HG03103 (cell line): ENCODE measurements at regions not wholly inside any gene's neighbourhood (a gene's known extent, or its start where the extent isn't known, plus 50 kb on each side); places are given as distances from the start of the nearest gene placed in this dataset.

Experiments
- ATAC-seq: cut with Tn5 transposase; IDR thresholded peaks from one replicate; pipeline ENCODE4 v1.9.1; 2021; ENCODE audit warnings: low read depth; ENCODE audit not compliant: unreplicated experiment

GRCh38 chr4:154107337-154107736 lies 318.5 kb upstream of the SFRP2 start:
- ATAC-seq, result no peak

- no peak for ATAC-seq
These were observed 299.9 kb upstream of the SFRP2 start for GRCh38 chr4:154088741-154089140.

- no peak for ATAC-seq
These were observed 297.4 kb upstream of the SFRP2 start for GRCh38 chr4:154086247-154086646.

- ATAC-seq, result no peak
These were observed 296.0 kb upstream of the SFRP2 start for GRCh38 chr4:154084864-154085263.

- peak; percentile 84 for ATAC-seq
These were observed 294.1 kb upstream of the SFRP2 start for GRCh38 chr4:154082760-154083535.

- no peak for ATAC-seq
These were observed 292.5 kb upstream of the SFRP2 start for GRCh38 chr4:154081391-154081790.

GRCh38 chr4:154078504-154079350 lies 289.8 kb upstream of the SFRP2 start:
- ATAC-seq, result no peak

GRCh38 chr4:154076921-154077320 lies 288.0 kb upstream of the SFRP2 start:
- ATAC-seq, result no peak

- peak; percentile 51 for ATAC-seq
These were observed 284.4 kb upstream of the SFRP2 start for GRCh38 chr4:154073107-154073822.

- ATAC-seq, result no peak
These were observed 278.9 kb upstream of the SFRP2 start for GRCh38 chr4:154067786-154068185.

GRCh38 chr4:154065368-154065767 lies 276.5 kb upstream of the SFRP2 start:
- ATAC-seq, result no peak

GRCh38 chr4:154064244-154064643 lies 275.4 kb upstream of the SFRP2 start:
- ATAC-seq, result no peak

- no peak for ATAC-seq
These were observed 260.7 kb upstream of the SFRP2 start for GRCh38 chr4:154049457-154050181.

GRCh38 chr4:154047733-154048132 lies 258.9 kb upstream of the SFRP2 start:
- no peak for ATAC-seq

- no peak for ATAC-seq
These were observed 256.0 kb upstream of the SFRP2 start for GRCh38 chr4:154044742-154045485.

- no peak for ATAC-seq
These were observed 255.2 kb upstream of the SFRP2 start for GRCh38 chr4:154044108-154044531.

- ATAC-seq, result no peak
These were observed 252.8 kb upstream of the SFRP2 start for GRCh38 chr4:154041640-154042039.

- no peak for ATAC-seq
These were observed 250.8 kb upstream of the SFRP2 start for GRCh38 chr4:154039435-154040343.

- no peak for ATAC-seq
These were observed 248.0 kb upstream of the SFRP2 start for GRCh38 chr4:154036856-154037255.
